ENCODE measurements at regions not wholly inside any gene's neighbourhood (a gene's known extent, or its start where the extent isn't known, plus 50 kb on each side); places are given as distances from the start of the nearest gene placed in this dataset.

GRCh38 chr2:150700666-150701580, 213.5 kb upstream of the RND3 start:
- TF ChIP-seq CTCF (IDR thresholded peaks at IDR 0.05) (no peak), POLR2A (IDR thresholded peaks at IDR 0.05) (no peak)

All from esophagus squamous epithelium (tissue), 4 donors.